ENCODE measurements at regions not wholly inside any gene's neighbourhood (a gene's known extent, or its start where the extent isn't known, plus 50 kb on each side); places are given as distances from the start of the nearest gene placed in this dataset.
"Not testable (repeated sequence)": the region's sequence is repeated elsewhere in the genome, so short reads cannot be mapped to it uniquely, and the experiment has no call there.

GRCh38 chr10:22119575-22119974 lies 98.2 kb downstream of the EBLN1 start:
- CTCF ChIA-PET; DNase-seq; H3K36me3 Mint-ChIP-seq (ENCODE audit: low read depth); H3K27me3 Mint-ChIP-seq (ENCODE audit: low read depth); intact Hi-C loops (cut with micrococcal nuclease); H3K27ac Mint-ChIP-seq; H3K4me3 Mint-ChIP-seq; H3K9me3 Mint-ChIP-seq; H3K4me1 Mint-ChIP-seq (ENCODE audit: low read depth): not testable (repeated sequence)

GRCh38 chr10:22111705-22112104 lies 106.1 kb downstream of the EBLN1 start:
- no peaks in the 10 kb centered on the region for H3K9me3 Mint-ChIP-seq
- H3K27me3 Mint-ChIP-seq (ENCODE audit: low read depth) = peaks cover 7% of the 10 kb centered on the region
- H3K36me3 Mint-ChIP-seq (ENCODE audit: low read depth) = no peaks in the 10 kb centered on the region
- DNase-seq = no peak
- intact Hi-C loops (cut with micrococcal nuclease) = no loop called here
- H3K4me3 Mint-ChIP-seq = no peak overlapping the region
- H3K27ac Mint-ChIP-seq = no peak overlapping the region
- CTCF ChIA-PET = no interaction called here
- no peaks in the 10 kb centered on the region for H3K4me1 Mint-ChIP-seq (ENCODE audit: low read depth)

- DNase-seq = no peak
- no peaks in the 10 kb centered on the region for H3K4me1 Mint-ChIP-seq (ENCODE audit: low read depth)
- CTCF ChIA-PET = no interaction called here
- intact Hi-C loops (cut with micrococcal nuclease) = no loop called here
- no peaks in the 10 kb centered on the region for H3K9me3 Mint-ChIP-seq
- peaks cover 7% of the 10 kb centered on the region for H3K27me3 Mint-ChIP-seq (ENCODE audit: low read depth)
- no peak overlapping the region for H3K4me3 Mint-ChIP-seq
- no peak overlapping the region for H3K27ac Mint-ChIP-seq
- H3K36me3 Mint-ChIP-seq (ENCODE audit: low read depth) = no peaks in the 10 kb centered on the region
Observed at GRCh38 chr10:22111260-22111659, 106.6 kb downstream of the EBLN1 start.

GRCh38 chr10:22110761-22111160 lies 107.1 kb downstream of the EBLN1 start:
- H3K9me3 Mint-ChIP-seq = no peaks in the 10 kb centered on the region
- intact Hi-C loops (cut with micrococcal nuclease) = no loop called here
- peaks cover 5% of the 10 kb centered on the region for H3K27me3 Mint-ChIP-seq (ENCODE audit: low read depth)
- CTCF ChIA-PET = no interaction called here
- H3K27ac Mint-ChIP-seq = no peak overlapping the region
- no peaks in the 10 kb centered on the region for H3K4me1 Mint-ChIP-seq (ENCODE audit: low read depth)
- no peak for DNase-seq
- no peaks in the 10 kb centered on the region for H3K36me3 Mint-ChIP-seq (ENCODE audit: low read depth)
- no peak overlapping the region for H3K4me3 Mint-ChIP-seq

GRCh38 chr10:22105270-22105669 lies 101.7 kb upstream of the DNAJC1 start:
- H3K4me3 Mint-ChIP-seq = no peak overlapping the region
- no peaks in the 10 kb centered on the region for H3K27me3 Mint-ChIP-seq (ENCODE audit: low read depth)
- no peak overlapping the region for H3K27ac Mint-ChIP-seq
- intact Hi-C loops (cut with micrococcal nuclease) = no loop called here
- H3K36me3 Mint-ChIP-seq (ENCODE audit: low read depth) = no peaks in the 10 kb centered on the region
- CTCF ChIA-PET = interaction anchor here (1.0 kb wide), 1 partner anchor 112 kb away, joined by 3 read pairs; no protein-coding TSS in a partner anchor
- no peak for DNase-seq
- no peaks in the 10 kb centered on the region for H3K4me1 Mint-ChIP-seq (ENCODE audit: low read depth)
- no peaks in the 10 kb centered on the region for H3K9me3 Mint-ChIP-seq

GRCh38 chr10:22103701-22104470 lies 100.4 kb upstream of the DNAJC1 start:
- Mint-ChIP-seq H3K27ac (no peak overlapping the region), H3K4me1 (ENCODE audit: low read depth) (no peaks in the 10 kb centered on the region), H3K36me3 (ENCODE audit: low read depth) (no peaks in the 10 kb centered on the region), H3K4me3 (no peak overlapping the region), H3K9me3 (no peaks in the 10 kb centered on the region), H3K27me3 (ENCODE audit: low read depth) (no peaks in the 10 kb centered on the region)
- no peak for DNase-seq
- CTCF ChIA-PET = interaction anchor here (0.6 to 1.2 kb wide), 6 partner anchors 71 to 452 kb away, joined by 3 to 7 read pairs (median 3); partner anchors contain the start of gene DNAJC1
- intact Hi-C loops (cut with micrococcal nuclease) = no loop called here

GRCh38 chr10:22097696-22098095 lies 94.2 kb upstream of the DNAJC1 start:
- H3K36me3 Mint-ChIP-seq (ENCODE audit: low read depth) = no peaks in the 10 kb centered on the region
- H3K4me1 Mint-ChIP-seq (ENCODE audit: low read depth) = no peaks in the 10 kb centered on the region
- H3K27ac Mint-ChIP-seq = no peak overlapping the region
- intact Hi-C loops (cut with micrococcal nuclease) = no loop called here
- no peak for DNase-seq
- CTCF ChIA-PET = no interaction called here
- no peaks in the 10 kb centered on the region for H3K9me3 Mint-ChIP-seq
- H3K27me3 Mint-ChIP-seq (ENCODE audit: low read depth) = no peaks in the 10 kb centered on the region
- no peak overlapping the region for H3K4me3 Mint-ChIP-seq

- intact Hi-C loops (cut with micrococcal nuclease); H3K36me3 Mint-ChIP-seq (ENCODE audit: low read depth); H3K9me3 Mint-ChIP-seq; H3K27ac Mint-ChIP-seq; H3K4me3 Mint-ChIP-seq; DNase-seq; H3K27me3 Mint-ChIP-seq (ENCODE audit: low read depth); H3K4me1 Mint-ChIP-seq (ENCODE audit: low read depth); CTCF ChIA-PET: not testable (repeated sequence)
Observed at GRCh38 chr10:22091260-22091659, 87.7 kb upstream of the DNAJC1 start.

GRCh38 chr10:22087402-22087738 lies 83.8 kb upstream of the DNAJC1 start:
- H3K27ac Mint-ChIP-seq = no peak overlapping the region

GRCh38 chr10:22086730-22087401 lies 83.3 kb upstream of the DNAJC1 start:
- Mint-ChIP-seq H3K4me1 (ENCODE audit: low read depth) (no peaks in the 10 kb centered on the region), H3K36me3 (ENCODE audit: low read depth) (no peaks in the 10 kb centered on the region), H3K9me3 (no peaks in the 10 kb centered on the region), H3K27ac (no peak overlapping the region), H3K27me3 (ENCODE audit: low read depth) (peaks cover 25% of the 10 kb centered on the region), H3K4me3 (no peak overlapping the region)
- no peak for DNase-seq
- intact Hi-C loops (cut with micrococcal nuclease) = no loop called here
- CTCF ChIA-PET = no interaction called here

More at GRCh38 chr10:22087402-22087738, 83.8 kb upstream of the DNAJC1 start:
- H3K9me3 Mint-ChIP-seq = no peaks in the 10 kb centered on the region
- H3K4me1 Mint-ChIP-seq (ENCODE audit: low read depth) = no peaks in the 10 kb centered on the region
- no peaks in the 10 kb centered on the region for H3K36me3 Mint-ChIP-seq (ENCODE audit: low read depth)
- peaks cover 25% of the 10 kb centered on the region for H3K27me3 Mint-ChIP-seq (ENCODE audit: low read depth)
- CTCF ChIA-PET = no interaction called here
- intact Hi-C loops (cut with micrococcal nuclease) = no loop called here
- H3K4me3 Mint-ChIP-seq = no peak overlapping the region
- no peak for DNase-seq

GRCh38 chr10:22079921-22080320 lies 76.4 kb upstream of the DNAJC1 start:
- H3K4me1 Mint-ChIP-seq (ENCODE audit: low read depth); H3K4me3 Mint-ChIP-seq; intact Hi-C loops (cut with micrococcal nuclease); H3K36me3 Mint-ChIP-seq (ENCODE audit: low read depth); H3K27ac Mint-ChIP-seq; H3K9me3 Mint-ChIP-seq; DNase-seq: not testable (repeated sequence)
- H3K27me3 Mint-ChIP-seq (ENCODE audit: low read depth) = peaks cover 38% of the 10 kb centered on the region
- CTCF ChIA-PET = interaction anchor here (0.6 kb wide), 1 partner anchor 939 kb away, joined by 3 read pairs; no protein-coding TSS in a partner anchor

- peaks cover 31% of the 10 kb centered on the region for H3K9me3 Mint-ChIP-seq
- H3K4me1 Mint-ChIP-seq (ENCODE audit: low read depth) = no peaks in the 10 kb centered on the region
- peaks cover 9% of the 10 kb centered on the region for H3K27me3 Mint-ChIP-seq (ENCODE audit: low read depth)
- no peak overlapping the region for H3K4me3 Mint-ChIP-seq
- CTCF ChIA-PET = no interaction called here
- intact Hi-C loops (cut with micrococcal nuclease) = no loop called here
- H3K36me3 Mint-ChIP-seq (ENCODE audit: low read depth) = peaks cover 2% of the 10 kb centered on the region
- DNase-seq = no peak
- no peak overlapping the region for H3K27ac Mint-ChIP-seq
Observed at GRCh38 chr10:22071332-22071731, 67.8 kb upstream of the DNAJC1 start.

- Mint-ChIP-seq H3K27me3 (ENCODE audit: low read depth) (peaks cover 2% of the 10 kb centered on the region), H3K27ac (no peak overlapping the region), H3K36me3 (ENCODE audit: low read depth) (peaks cover 4% of the 10 kb centered on the region), H3K4me1 (ENCODE audit: low read depth) (no peaks in the 10 kb centered on the region), H3K9me3 (peaks cover 31% of the 10 kb centered on the region), H3K4me3 (no peak overlapping the region)
- no peak for DNase-seq
- intact Hi-C loops (cut with micrococcal nuclease) = no loop called here
- CTCF ChIA-PET = interaction anchor here (0.6 kb wide), 1 partner anchor 1451 kb away, joined by 3 read pairs; no protein-coding TSS in a partner anchor
Observed at GRCh38 chr10:22067091-22067490, 63.6 kb upstream of the DNAJC1 start.
